Testis (tissue), 2 donors: ENCODE measurements at regions not wholly inside any gene's neighbourhood (a gene's known extent, or its start where the extent isn't known, plus 50 kb on each side); places are given as distances from the start of the nearest gene placed in this dataset.

Experiments used
- DNase-seq: peaks from one replicate; pipeline ENCODE4 v3.0.0-alpha.2; 2019
- H3K27ac ChIP-seq, 2 donors: fragments of 200-600 bp; sonication (generic); one replicate each; pipeline ENCODE4 v1.5.1; 2019
- H3K27me3 ChIP-seq: fragments of 200-600 bp; sonication (generic); one replicate; pipeline ENCODE4 v1.5.1; 2019
- H3K36me3 ChIP-seq: fragments of 200-600 bp; sonication (generic); one replicate; pipeline ENCODE4 v1.5.1; 2017; ENCODE audit warnings: low read depth; ENCODE audit errors: missing control alignments
- H3K4me1 ChIP-seq: fragments of 200-600 bp; sonication (generic); one replicate; pipeline ENCODE4 v1.5.1; 2019
- H3K4me3 ChIP-seq, 2 donors: fragments of 200-600 bp; sonication (generic); one replicate each; pipeline ENCODE4 v1.5.1; 2017 to 2019
- H3K9me3 ChIP-seq: fragments of 200-600 bp; sonication (generic); one replicate; pipeline ENCODE4 v1.5.1; 2017
- POLR2A ChIP-seq: fragments of 450-650 bp; IDR thresholded peaks from one replicate; pipeline ENCODE4 v1.6.1; 2017; ENCODE audit warnings: antibody characterized with exemption, mild to moderate bottlenecking, moderate library complexity
- WGBS, 2 donors: methylation state at CpG; one replicate each; pipeline ENCODE4 v1.1.5; 2018; 5-methylcytosine and 5-hydroxymethylcytosine counted together
- intact Hi-C: fragments of 100-400 bp; cut with DNase I; formaldehyde crosslinking; loops from one replicate; pipeline ENCODE4 v1.15.1; 2023; ENCODE audit warnings: low total_unique reads
- TF ChIP-seq, protein P1 (sequence below), 3 experiments: fragments of 450-650 bp in 2 of 3; fragments of 200-600 bp in 1 of 3; sonication (generic) in 1 of 3; IDR thresholded peaks; one replicate each; pipeline ENCODE4 v1.5.1; 2016 to 2019; ENCODE audit warnings: antibody characterized with exemption in 3 of 3, mild to moderate bottlenecking in 2 of 3, moderate library complexity in 1 of 3

DNA sequence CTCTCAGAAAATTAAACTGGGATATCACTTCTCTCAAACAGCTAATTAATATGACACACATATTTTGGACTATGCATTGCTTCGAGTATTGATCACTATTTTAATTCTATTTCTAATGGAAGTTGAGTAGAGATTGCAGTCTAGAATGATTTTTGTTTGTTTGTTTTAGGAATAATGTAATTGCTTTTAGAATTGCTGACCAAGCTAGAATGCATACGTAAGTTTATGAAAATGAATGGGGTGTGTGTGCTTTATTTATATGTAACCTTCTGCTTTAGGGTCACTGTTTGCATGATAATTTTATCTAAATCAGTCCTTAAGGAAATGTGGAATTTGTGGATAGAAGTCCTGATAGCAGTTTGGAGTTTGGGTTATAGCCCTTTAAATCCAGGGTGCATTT is 371.4 kb downstream of the NR2F2 start:
- no peak overlapping the region for H3K4me3 ChIP-seq
- no peak for DNase-seq
- no peaks in the 10 kb centered on the region for H3K4me1 ChIP-seq
- intact Hi-C loops, result no loop called here
- no peaks in the 10 kb centered on the region for H3K9me3 ChIP-seq
- no peak overlapping the region for H3K27ac ChIP-seq
- 59 to 66% methylated on average over 2 of the region's 2 CpGs for WGBS, 2 donors
- TF ChIP-seq POLR2A, result no peak
- TF ChIP-seq, protein P1, sequence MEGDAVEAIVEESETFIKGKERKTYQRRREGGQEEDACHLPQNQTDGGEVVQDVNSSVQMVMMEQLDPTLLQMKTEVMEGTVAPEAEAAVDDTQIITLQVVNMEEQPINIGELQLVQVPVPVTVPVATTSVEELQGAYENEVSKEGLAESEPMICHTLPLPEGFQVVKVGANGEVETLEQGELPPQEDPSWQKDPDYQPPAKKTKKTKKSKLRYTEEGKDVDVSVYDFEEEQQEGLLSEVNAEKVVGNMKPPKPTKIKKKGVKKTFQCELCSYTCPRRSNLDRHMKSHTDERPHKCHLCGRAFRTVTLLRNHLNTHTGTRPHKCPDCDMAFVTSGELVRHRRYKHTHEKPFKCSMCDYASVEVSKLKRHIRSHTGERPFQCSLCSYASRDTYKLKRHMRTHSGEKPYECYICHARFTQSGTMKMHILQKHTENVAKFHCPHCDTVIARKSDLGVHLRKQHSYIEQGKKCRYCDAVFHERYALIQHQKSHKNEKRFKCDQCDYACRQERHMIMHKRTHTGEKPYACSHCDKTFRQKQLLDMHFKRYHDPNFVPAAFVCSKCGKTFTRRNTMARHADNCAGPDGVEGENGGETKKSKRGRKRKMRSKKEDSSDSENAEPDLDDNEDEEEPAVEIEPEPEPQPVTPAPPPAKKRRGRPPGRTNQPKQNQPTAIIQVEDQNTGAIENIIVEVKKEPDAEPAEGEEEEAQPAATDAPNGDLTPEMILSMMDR (IDR thresholded peaks at IDR 0.05), result no peak
- no peaks in the 10 kb centered on the region for H3K27me3 ChIP-seq
- H3K36me3 ChIP-seq, result no peaks in the 10 kb centered on the region

DNA sequence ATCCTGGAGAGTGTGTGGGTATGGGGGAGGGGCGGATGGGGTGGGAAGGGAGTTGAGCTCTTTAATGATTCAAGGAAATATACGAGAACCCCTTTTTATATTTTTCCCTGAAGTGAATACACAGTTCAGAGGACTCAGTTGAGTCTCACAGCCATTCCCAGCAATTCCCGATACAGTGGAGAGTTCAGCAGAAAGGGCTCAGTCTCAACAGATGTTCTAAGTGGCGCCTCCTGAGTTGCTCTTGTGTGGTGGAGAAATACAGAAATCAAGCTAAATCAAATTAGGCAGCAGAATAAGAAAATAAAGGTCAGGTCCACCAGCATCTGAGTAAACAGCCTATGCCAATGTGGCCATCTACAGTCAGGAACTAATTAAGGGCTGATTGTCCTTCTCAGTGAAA is 372.1 kb downstream of the NR2F2 start:
- no peaks in the 10 kb centered on the region for H3K9me3 ChIP-seq
- no peak overlapping the region for H3K27ac ChIP-seq
- no peaks in the 10 kb centered on the region for H3K36me3 ChIP-seq
- TF ChIP-seq, protein P1 (IDR thresholded peaks at IDR 0.05), result no peak
- no peak for TF ChIP-seq POLR2A
- no peaks in the 10 kb centered on the region for H3K4me1 ChIP-seq
- no peak overlapping the region for H3K4me3 ChIP-seq
- WGBS, 2 donors, result 42 to 45% methylated on average over 4 of the region's 4 CpGs
- intact Hi-C loops, result no loop called here
- DNase-seq, result no peak
- no peaks in the 10 kb centered on the region for H3K27me3 ChIP-seq

- no peak for TF ChIP-seq POLR2A
- TF ChIP-seq, protein P1 (IDR thresholded peaks at IDR 0.05), result no peak
- Histone ChIP-seq H3K4me1 (no peaks in the 10 kb centered on the region), H3K27me3 (no peaks in the 10 kb centered on the region), H3K9me3 (no peaks in the 10 kb centered on the region), H3K27ac (no peak overlapping the region), H3K4me3 (no peak overlapping the region), H3K36me3 (no peaks in the 10 kb centered on the region)
- 48 to 58% methylated on average over 3 of the region's 3 CpGs for WGBS, 2 donors
- no peak for DNase-seq
- intact Hi-C loops, result no loop called here
Observed at GRCh38 chr15:96703091-96703490, 372.6 kb downstream of the NR2F2 start.

- intact Hi-C loops, result no loop called here
Observed at GRCh38 chr15:96703794-96704550, 373.5 kb downstream of the NR2F2 start.

More at GRCh38 chr15:96703794-96704550, 373.5 kb downstream of the NR2F2 start:
- no peak overlapping the region for H3K27ac ChIP-seq
- H3K4me1 ChIP-seq, result no peaks in the 10 kb centered on the region
- no peaks in the 10 kb centered on the region for H3K27me3 ChIP-seq
- H3K9me3 ChIP-seq, result no peaks in the 10 kb centered on the region
- TF ChIP-seq, protein P1 (IDR thresholded peaks at IDR 0.05), result no peak
- TF ChIP-seq POLR2A, result no peak
- no peaks in the 10 kb centered on the region for H3K36me3 ChIP-seq
- 73 to 74% methylated on average over 5 of the region's 5 CpGs for WGBS, 2 donors
- no peak for DNase-seq
- no peak overlapping the region for H3K4me3 ChIP-seq
